ENCODE measurements at regions not wholly inside any gene's neighbourhood (a gene's known extent, or its start where the extent isn't known, plus 50 kb on each side); places are given as distances from the start of the nearest gene placed in this dataset.

- Histone ChIP-seq H3K27ac (no peak overlapping the region), H3K4me3 (no peak overlapping the region)
Measured at GRCh38 chr14:98614741-98615140, 657.3 kb downstream of the BCL11B start.

- no peak overlapping the region for H3K27ac ChIP-seq
- H3K4me3 ChIP-seq = no peak overlapping the region
Measured at GRCh38 chr14:98622208-98623051, 649.6 kb downstream of the BCL11B start.

GRCh38 chr14:98623788-98624415, 648.1 kb downstream of the BCL11B start:
- Histone ChIP-seq H3K4me3 (no peak overlapping the region), H3K27ac (no peak overlapping the region)

GRCh38 chr14:98633380-98633779, 638.6 kb downstream of the BCL11B start:
- no peak overlapping the region for H3K4me3 ChIP-seq
- H3K27ac ChIP-seq = no peak overlapping the region

- no peak overlapping the region for H3K4me3 ChIP-seq
- H3K27ac ChIP-seq = no peak overlapping the region
Measured at GRCh38 chr14:98634043-98634820, 637.8 kb downstream of the BCL11B start.

GRCh38 chr14:98638366-98638765, 633.6 kb downstream of the BCL11B start:
- Histone ChIP-seq H3K27ac (peak overlapping the region in 1 of 21 experiments; percentile 66), H3K4me3 (no peak overlapping the region)

GRCh38 chr14:98647754-98648153, 624.2 kb downstream of the BCL11B start:
- H3K4me3 ChIP-seq = no peak overlapping the region
- H3K27ac ChIP-seq = no peak overlapping the region

GRCh38 chr14:98651037-98651436, 621.0 kb downstream of the BCL11B start:
- Histone ChIP-seq H3K4me3 (no peak overlapping the region), H3K27ac (no peak overlapping the region)

- H3K4me3 ChIP-seq = no peak overlapping the region
- H3K27ac ChIP-seq = no peak overlapping the region
Measured at GRCh38 chr14:98665007-98665406, 607.0 kb downstream of the BCL11B start.

GRCh38 chr14:98666545-98666944, 605.5 kb downstream of the BCL11B start:
- Histone ChIP-seq H3K4me3 (no peak overlapping the region), H3K27ac (no peak overlapping the region)

- H3K4me3 ChIP-seq = no peak overlapping the region
- no peak overlapping the region for H3K27ac ChIP-seq
Measured at GRCh38 chr14:98682033-98682432, 590.0 kb downstream of the BCL11B start.

- Histone ChIP-seq H3K4me3 (no peak overlapping the region), H3K27ac (no peak overlapping the region)
Measured at GRCh38 chr14:98682726-98683125, 589.3 kb downstream of the BCL11B start.

- no peak overlapping the region for H3K4me3 ChIP-seq
- H3K27ac ChIP-seq = no peak overlapping the region
Measured at GRCh38 chr14:98684468-98684867, 587.5 kb downstream of the BCL11B start.

GRCh38 chr14:98685725-98686124, 586.3 kb downstream of the BCL11B start:
- Histone ChIP-seq H3K27ac (no peak overlapping the region), H3K4me3 (no peak overlapping the region)

- Histone ChIP-seq H3K4me3 (no peak overlapping the region), H3K27ac (no peak overlapping the region)
Measured at GRCh38 chr14:98688446-98688845, 583.6 kb downstream of the BCL11B start.

- no peak overlapping the region for H3K4me3 ChIP-seq
- no peak overlapping the region for H3K27ac ChIP-seq
Measured at GRCh38 chr14:98689951-98690350, 582.0 kb downstream of the BCL11B start.

GRCh38 chr14:98692832-98693231, 579.2 kb downstream of the BCL11B start:
- no peak overlapping the region for H3K4me3 ChIP-seq

GRCh38 chr14:98694541-98694940, 577.5 kb downstream of the BCL11B start:
- no peak overlapping the region for H3K27ac ChIP-seq
- no peak overlapping the region for H3K4me3 ChIP-seq

More at GRCh38 chr14:98692832-98693231, 579.2 kb downstream of the BCL11B start:
- H3K27ac ChIP-seq = no peak overlapping the region

GRCh38 chr14:98695809-98696208, 576.2 kb downstream of the BCL11B start:
- Histone ChIP-seq H3K4me3 (no peak overlapping the region), H3K27ac (no peak overlapping the region)

- no peak overlapping the region for H3K27ac ChIP-seq
- no peak overlapping the region for H3K4me3 ChIP-seq
Measured at GRCh38 chr14:98698341-98698740, 573.7 kb downstream of the BCL11B start.

- Histone ChIP-seq H3K4me3 (no peak overlapping the region), H3K27ac (no peak overlapping the region)
Measured at GRCh38 chr14:98700748-98701147, 571.2 kb downstream of the BCL11B start.

Measured in skin epidermis (tissue), 12 donors.